22Rv1 (cell line): ENCODE measurements at regions not wholly inside any gene's neighbourhood (a gene's known extent, or its start where the extent isn't known, plus 50 kb on each side); places are given as distances from the start of the nearest gene placed in this dataset.

Experiments used
- ZFX ChIP-seq: fragments of 450-650 bp; IDR thresholded peaks from 2 replicates; pipeline ENCODE4 v1.6.1; 2017; ENCODE audit warnings: antibody characterized with exemption, borderline replicate concordance
- TF ChIP-seq, protein P1 (sequence below): fragments of 450-650 bp; IDR thresholded peaks from 2 replicates; pipeline ENCODE4 v1.5.1; 2017; ENCODE audit warnings: mild to moderate bottlenecking

DNA sequence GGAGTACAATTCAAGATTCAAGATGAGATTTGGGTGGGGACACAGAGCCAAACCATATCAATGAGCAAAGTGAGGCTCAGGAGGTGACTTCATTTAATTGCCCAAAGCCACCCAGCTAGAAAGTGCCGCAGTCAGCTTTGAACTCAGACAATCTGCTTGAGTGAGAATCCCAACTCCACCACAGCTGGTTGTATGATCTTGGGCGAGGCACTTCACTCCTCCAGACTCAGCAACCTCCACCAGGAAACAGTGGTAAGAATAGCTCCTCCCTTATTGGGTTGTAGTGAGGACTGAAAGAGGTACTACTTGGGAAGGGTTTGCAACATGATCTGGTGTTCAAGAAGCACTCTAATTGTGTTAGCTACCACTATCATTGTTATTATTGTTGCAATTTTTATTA, 129.2 kb upstream of the RFLNA start:
- TF ChIP-seq, protein P1, sequence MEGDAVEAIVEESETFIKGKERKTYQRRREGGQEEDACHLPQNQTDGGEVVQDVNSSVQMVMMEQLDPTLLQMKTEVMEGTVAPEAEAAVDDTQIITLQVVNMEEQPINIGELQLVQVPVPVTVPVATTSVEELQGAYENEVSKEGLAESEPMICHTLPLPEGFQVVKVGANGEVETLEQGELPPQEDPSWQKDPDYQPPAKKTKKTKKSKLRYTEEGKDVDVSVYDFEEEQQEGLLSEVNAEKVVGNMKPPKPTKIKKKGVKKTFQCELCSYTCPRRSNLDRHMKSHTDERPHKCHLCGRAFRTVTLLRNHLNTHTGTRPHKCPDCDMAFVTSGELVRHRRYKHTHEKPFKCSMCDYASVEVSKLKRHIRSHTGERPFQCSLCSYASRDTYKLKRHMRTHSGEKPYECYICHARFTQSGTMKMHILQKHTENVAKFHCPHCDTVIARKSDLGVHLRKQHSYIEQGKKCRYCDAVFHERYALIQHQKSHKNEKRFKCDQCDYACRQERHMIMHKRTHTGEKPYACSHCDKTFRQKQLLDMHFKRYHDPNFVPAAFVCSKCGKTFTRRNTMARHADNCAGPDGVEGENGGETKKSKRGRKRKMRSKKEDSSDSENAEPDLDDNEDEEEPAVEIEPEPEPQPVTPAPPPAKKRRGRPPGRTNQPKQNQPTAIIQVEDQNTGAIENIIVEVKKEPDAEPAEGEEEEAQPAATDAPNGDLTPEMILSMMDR, result no peak
- no peak for TF ChIP-seq ZFX
